HL-60/S4 (cell line): ENCODE measurements at regions not wholly inside any gene's neighbourhood (a gene's known extent, or its start where the extent isn't known, plus 50 kb on each side); places are given as distances from the start of the nearest gene placed in this dataset.
"Not testable (repeated sequence)": the region's sequence is repeated elsewhere in the genome, so short reads cannot be mapped to it uniquely, and the experiment has no call there.

ENCODE experiments used
- in situ Hi-C: fragments of 300-500 bp; cut with MboI; formaldehyde crosslinking; loops from 2 replicates; pipeline ENCODE4 v1.14.3; 2022; ENCODE audit warnings: low sequenced_read_pairs

GRCh38 chr17:70564006-70564620 is 394.8 kb downstream of the KCNJ2 start:
- in situ Hi-C loops, result no loop called here

GRCh38 chr17:70569128-70569527 is 399.8 kb downstream of the KCNJ2 start:
- in situ Hi-C loops, result no loop called here

- in situ Hi-C loops, result no loop called here
Observed at GRCh38 chr17:70577456-70577855, 408.1 kb downstream of the KCNJ2 start.

- in situ Hi-C loops, result no loop called here
Observed at GRCh38 chr17:70581459-70581858, 412.1 kb downstream of the KCNJ2 start.

GRCh38 chr17:70582777-70583176 is 413.4 kb downstream of the KCNJ2 start:
- in situ Hi-C loops, result no loop called here

- in situ Hi-C loops, result no loop called here
Observed at GRCh38 chr17:70584255-70584654, 414.9 kb downstream of the KCNJ2 start.

- in situ Hi-C loops, result no loop called here
Observed at GRCh38 chr17:70588003-70588402, 418.7 kb downstream of the KCNJ2 start.

GRCh38 chr17:70597774-70598173 is 428.4 kb downstream of the KCNJ2 start:
- in situ Hi-C loops, result no loop called here

- in situ Hi-C loops, result no loop called here
Observed at GRCh38 chr17:70599198-70599597, 429.9 kb downstream of the KCNJ2 start.

- in situ Hi-C loops, result not testable (repeated sequence)
Observed at GRCh38 chr17:70599945-70600344, 430.6 kb downstream of the KCNJ2 start.

GRCh38 chr17:70603226-70603625 is 433.9 kb downstream of the KCNJ2 start:
- in situ Hi-C loops, result no loop called here

- in situ Hi-C loops, result no loop called here
Observed at GRCh38 chr17:70604854-70605253, 435.5 kb downstream of the KCNJ2 start.

GRCh38 chr17:70606086-70606485 is 436.8 kb downstream of the KCNJ2 start:
- in situ Hi-C loops, result no loop called here

- in situ Hi-C loops, result no loop called here
Observed at GRCh38 chr17:70608193-70608592, 438.9 kb downstream of the KCNJ2 start.

- in situ Hi-C loops, result no loop called here
Observed at GRCh38 chr17:70608957-70609356, 439.6 kb downstream of the KCNJ2 start.

- in situ Hi-C loops, result no loop called here
Observed at GRCh38 chr17:70609566-70609965, 440.2 kb downstream of the KCNJ2 start.

- in situ Hi-C loops, result no loop called here
Observed at GRCh38 chr17:70610161-70610560, 440.8 kb downstream of the KCNJ2 start.

- in situ Hi-C loops, result no loop called here
Observed at GRCh38 chr17:70613681-70614080, 444.3 kb downstream of the KCNJ2 start.

- in situ Hi-C loops, result no loop called here
Observed at GRCh38 chr17:70615831-70616230, 446.5 kb downstream of the KCNJ2 start.

- in situ Hi-C loops, result no loop called here
Observed at GRCh38 chr17:70618641-70619040, 449.3 kb downstream of the KCNJ2 start.

- in situ Hi-C loops, result no loop called here
Observed at GRCh38 chr17:70621566-70621965, 452.2 kb downstream of the KCNJ2 start.

- in situ Hi-C loops, result no loop called here
Observed at GRCh38 chr17:70622368-70623260, 453.3 kb downstream of the KCNJ2 start.
